ENCODE measurements at regions not wholly inside any gene's neighbourhood (a gene's known extent, or its start where the extent isn't known, plus 50 kb on each side); places are given as distances from the start of the nearest gene placed in this dataset.

DNA sequence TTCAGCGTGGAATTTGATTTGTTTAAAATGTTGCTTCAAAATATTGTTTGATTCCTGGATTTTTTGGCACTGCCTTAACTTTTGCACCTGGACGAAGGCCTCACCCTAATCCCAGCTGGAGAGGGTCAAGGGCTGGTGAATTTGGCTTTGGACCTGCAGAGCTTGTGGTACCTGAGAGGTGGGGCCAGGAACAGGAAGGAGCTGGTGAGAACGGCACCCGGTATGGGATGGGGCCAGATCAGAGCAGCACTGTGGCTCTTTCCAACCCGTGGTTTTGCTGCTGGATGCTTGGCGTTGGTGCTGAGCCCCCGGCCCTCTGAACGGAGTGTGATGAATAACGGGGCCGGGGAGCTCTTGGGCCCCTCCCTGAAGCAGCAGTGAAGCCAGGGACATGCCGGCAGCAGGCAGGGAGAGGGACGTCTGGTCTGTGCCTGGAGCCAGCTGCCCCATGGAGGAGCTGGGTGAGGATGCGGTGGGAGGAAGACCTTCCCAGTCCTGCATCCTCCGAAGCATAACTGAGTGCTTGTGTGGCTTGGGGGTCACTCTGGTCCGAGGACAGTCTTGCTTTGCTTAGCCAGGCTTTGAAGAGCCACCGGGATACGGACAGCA is 275.4 kb downstream of the SEC14L1 start:
- TF ChIP-seq CTCF (conservative IDR thresholded peaks at IDR 0.05), result no peak
- no peak for TF ChIP-seq ZFX (IDR thresholded peaks at IDR 0.05)

Data from C4-2B (cell line).